ENCODE measurements at regions not wholly inside any gene's neighbourhood (a gene's known extent, or its start where the extent isn't known, plus 50 kb on each side); places are given as distances from the start of the nearest gene placed in this dataset.

GRCh38 chr21:14869984-14870852 lies 194.6 kb downstream of the NRIP1 start:
- DNase-seq (ENCODE audit: low read depth), result no peak

GRCh38 chr21:14866859-14867765 lies 197.7 kb downstream of the NRIP1 start:
- DNase-seq (ENCODE audit: low read depth), result no peak

DNA sequence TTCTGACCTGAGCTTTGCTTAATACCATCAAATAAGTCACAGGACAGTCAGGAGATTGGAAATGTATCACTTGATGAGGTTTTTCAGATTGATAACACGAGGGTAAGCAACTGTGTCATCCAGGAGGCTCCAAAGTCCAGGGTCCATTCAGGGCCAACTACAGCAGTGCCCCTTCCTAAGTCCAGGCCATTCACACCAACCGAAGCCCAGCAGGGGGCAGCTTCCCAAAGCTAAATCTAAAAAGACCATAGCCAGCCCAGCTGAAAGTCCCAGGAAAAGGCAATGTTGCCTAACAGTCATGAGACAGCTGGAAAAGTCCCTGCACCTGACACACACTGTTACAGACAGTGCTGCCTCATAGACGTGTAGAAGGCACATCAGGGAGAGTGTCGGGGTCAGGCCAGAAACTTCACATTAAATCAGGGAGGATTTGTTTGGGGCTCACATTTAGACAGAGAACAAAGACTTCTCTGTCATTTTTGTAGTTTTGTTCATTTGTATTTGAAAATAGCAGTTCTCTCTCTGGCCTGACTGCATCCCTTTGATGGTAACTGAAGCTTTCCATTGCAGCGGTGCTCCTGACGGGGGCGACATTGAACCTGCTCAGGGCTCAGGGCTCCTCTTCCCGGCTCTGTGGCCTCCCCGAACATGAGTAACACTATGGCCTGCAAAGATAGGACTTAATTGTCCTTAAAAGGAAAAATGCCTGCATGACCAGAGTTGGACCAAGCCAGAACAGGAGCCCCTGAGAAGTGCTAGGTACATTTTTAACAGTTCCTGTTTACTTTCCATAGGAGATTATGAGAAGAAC lies 200.4 kb downstream of the NRIP1 start:
- DNase-seq (ENCODE audit: low read depth), result no peak

DNA sequence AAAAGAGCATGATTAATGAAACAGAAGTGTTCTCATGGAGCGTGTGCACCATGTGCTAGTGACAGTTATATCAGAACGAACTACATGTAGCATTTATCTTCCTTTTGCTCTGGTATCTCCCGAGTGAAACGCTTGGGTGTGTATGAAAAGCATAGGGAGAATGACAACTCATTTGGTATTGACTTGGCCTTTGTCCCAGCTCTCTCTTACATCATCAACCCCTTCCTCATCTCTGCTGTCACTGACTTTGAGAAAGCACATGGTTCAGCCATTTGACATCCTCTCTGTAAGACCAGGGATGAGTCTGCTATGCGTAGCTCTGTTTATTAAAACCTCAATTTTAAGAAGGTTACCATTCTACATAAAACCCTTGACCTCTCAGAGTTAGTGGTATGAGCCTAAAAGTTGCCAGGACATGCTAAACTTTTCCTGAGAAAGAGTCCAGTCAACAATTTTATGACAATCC lies 201.0 kb downstream of the NRIP1 start:
- DNase-seq (ENCODE audit: low read depth), result no peak

GRCh38 chr21:14862794-14863720 lies 201.7 kb downstream of the NRIP1 start:
- DNase-seq (ENCODE audit: low read depth), result no peak

- DNase-seq (ENCODE audit: low read depth), result no peak
These were observed 206.5 kb downstream of the NRIP1 start for GRCh38 chr21:14858311-14858710.

- no peak for DNase-seq (ENCODE audit: low read depth)
These were observed 207.3 kb downstream of the NRIP1 start for GRCh38 chr21:14857529-14857928.

DNA sequence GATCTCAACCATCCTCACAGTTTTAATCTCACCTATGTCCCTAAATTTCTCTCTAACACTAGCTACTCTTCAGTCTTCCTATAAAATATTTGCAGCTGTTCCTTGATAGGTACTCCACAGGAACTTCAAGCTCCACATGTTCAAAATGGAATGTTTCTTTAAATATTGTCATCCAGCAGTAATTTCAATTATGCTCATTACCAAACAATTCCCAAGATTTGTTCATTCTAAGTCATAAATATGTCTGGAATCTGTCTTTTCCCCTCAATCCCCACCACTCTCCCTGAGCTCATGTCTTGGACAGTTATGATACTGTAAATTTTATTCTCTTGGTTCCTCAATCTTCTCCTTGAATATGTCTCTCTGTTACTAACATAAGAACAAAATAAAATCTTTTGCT lies 214.4 kb downstream of the NRIP1 start:
- DNase-seq (ENCODE audit: low read depth), result no peak

DNA sequence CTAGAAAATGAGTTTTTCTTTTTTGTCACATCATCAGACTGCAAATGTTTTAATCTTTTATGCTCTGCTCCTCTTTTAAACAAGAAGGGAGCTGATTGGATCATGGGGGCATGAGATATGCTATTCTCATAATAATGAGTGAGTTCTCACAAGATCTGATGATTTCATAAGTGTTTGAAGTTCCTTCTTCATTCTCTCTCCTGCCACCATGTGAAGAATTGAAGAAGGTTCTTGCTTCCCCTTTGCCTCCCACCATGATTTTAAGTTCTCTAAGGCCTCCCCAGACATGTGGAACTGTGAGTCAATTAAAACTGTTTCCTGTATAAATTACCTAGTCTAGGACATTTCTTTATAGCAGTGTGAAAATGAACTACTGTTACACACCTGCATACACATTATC lies 218.2 kb downstream of the NRIP1 start:
- no peak for DNase-seq (ENCODE audit: low read depth)

- DNase-seq (ENCODE audit: low read depth), result no peak
These were observed 220.8 kb downstream of the NRIP1 start for GRCh38 chr21:14844001-14844400.

GRCh38 chr21:14842601-14843000 lies 222.2 kb downstream of the NRIP1 start:
- DNase-seq (ENCODE audit: low read depth), result peak; percentile 27

- DNase-seq (ENCODE audit: low read depth), result no peak
These were observed 223.0 kb downstream of the NRIP1 start for GRCh38 chr21:14841511-14842472.

GRCh38 chr21:14838400-14838799 lies 226.4 kb downstream of the NRIP1 start:
- DNase-seq (ENCODE audit: low read depth), result no peak

- DNase-seq (ENCODE audit: low read depth), result peak; percentile 26
These were observed 227.8 kb downstream of the NRIP1 start for GRCh38 chr21:14836950-14837349.

DNA sequence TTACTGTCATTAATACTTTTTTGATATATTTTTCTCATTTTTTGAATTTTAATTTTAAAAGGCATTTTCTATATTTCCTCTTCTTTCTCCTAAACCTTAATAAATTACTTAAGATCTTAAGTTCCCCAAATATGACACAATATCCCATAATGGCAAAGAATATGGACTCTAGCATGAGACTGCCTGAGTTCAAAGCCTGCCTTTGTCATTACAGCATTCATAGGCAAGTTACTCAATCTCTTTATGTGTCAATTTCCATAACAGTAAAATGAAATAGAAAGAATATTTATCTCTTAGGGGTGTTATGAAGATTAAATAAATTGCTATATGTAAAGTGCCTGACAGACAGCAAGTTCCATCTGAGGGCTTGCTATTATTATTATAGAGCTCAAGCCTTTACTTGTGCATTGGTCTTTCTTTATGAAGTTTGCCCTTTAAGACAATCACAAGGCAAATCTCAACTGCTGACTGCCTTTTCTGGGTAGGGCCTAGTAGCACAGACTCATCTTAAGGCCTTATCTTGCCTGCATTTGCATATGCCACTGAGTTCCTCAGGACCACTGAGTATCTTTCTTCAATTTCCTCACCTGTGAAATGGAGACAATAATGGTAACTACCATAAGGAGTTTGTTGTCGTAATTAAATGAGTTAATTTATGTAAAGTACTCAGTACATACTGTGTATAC lies 231.0 kb downstream of the NRIP1 start:
- no peak for DNase-seq (ENCODE audit: low read depth)

DNA sequence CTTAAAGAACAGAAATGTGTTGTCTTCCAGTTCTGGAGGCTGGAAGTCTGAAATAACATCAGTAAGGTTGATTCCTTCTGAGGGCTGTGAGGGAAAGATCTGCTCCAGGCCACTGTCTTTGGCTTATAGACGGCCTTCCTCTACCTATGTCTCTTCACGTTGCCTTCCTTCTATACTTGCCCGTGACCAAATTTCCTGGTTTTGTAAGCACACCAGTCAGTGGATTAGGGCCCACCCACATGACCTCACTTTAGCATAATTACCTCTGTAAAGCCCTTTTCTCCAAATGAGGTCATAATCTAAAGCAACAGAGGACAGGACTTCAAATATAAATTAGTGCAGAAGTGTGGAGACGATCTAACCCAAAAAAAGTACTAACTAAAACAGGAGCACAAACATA lies 231.6 kb downstream of the NRIP1 start:
- DNase-seq (ENCODE audit: low read depth), result no peak

GRCh38 chr21:14830307-14830706 lies 234.5 kb downstream of the NRIP1 start:
- DNase-seq (ENCODE audit: low read depth), result no peak

DNA sequence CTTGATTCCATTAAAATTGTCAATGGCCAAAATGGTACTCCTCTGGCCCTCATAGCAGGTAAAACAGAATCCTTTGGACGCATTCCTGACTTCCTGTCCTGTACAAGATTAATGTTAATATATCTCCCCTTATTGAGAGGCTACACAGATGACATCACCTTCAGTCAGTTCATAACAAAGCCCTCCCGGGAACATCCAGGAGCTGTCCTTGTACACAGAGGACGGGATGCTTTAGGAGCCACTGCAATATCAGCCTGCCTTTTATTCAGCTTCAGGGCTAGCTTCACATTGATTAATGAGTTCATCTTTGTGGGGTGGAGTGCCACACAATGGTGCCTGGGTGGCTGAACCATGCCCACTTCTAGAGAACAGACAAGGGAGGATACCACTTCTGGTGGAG lies 235.1 kb downstream of the NRIP1 start:
- no peak for DNase-seq (ENCODE audit: low read depth)

DNA sequence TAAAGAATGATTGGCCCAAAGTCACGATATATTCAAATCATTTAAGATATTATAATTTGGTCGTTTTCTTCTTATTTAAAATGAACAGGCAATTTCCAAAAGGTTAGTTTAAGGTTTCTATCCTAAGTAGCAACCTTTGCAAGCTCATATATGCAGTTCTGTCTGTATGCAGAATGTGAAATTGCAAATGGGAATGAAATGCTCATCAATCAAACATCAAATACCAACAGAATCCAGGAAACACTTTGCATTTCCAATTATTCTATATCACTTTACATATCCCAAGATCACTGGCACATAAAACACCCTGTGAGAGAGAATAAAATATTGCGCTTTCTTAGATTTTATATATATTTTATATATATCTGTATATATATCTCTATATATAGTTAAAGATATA lies 237.3 kb downstream of the NRIP1 start:
- DNase-seq (ENCODE audit: low read depth), result no peak
